Gastroesophageal sphincter (tissue), 4 donors: ENCODE measurements at regions not wholly inside any gene's neighbourhood (a gene's known extent, or its start where the extent isn't known, plus 50 kb on each side); places are given as distances from the start of the nearest gene placed in this dataset.

ENCODE experiments used
- ATAC-seq: fragments of 150-250 bp; one replicate; pipeline ENCODE4 v1.9.1; 2016; ENCODE audit warnings: mild to moderate bottlenecking, moderate library complexity
- H3K27ac ChIP-seq, 4 donors: fragments of 200-600 bp; sonication (generic) in 3 of 4; 1 replicate in 3 of 4; 2 replicates in 1 of 4; pipeline ENCODE4 v1.5.1; 2016 to 2019
- H3K27me3 ChIP-seq: fragments of 200-600 bp; sonication (generic); one replicate; pipeline ENCODE4 v1.5.1; 2019
- H3K36me3 ChIP-seq, 2 donors: fragments of 200-600 bp; sonication (generic); one replicate each; pipeline ENCODE4 v1.5.1; 2019; ENCODE audit warnings: control low read depth in 1 of 2
- H3K4me1 ChIP-seq, 3 donors: fragments of 200-600 bp; sonication (generic); 1 replicate in 2 of 3; 2 replicates in 1 of 3; pipeline ENCODE4 v1.5.1; 2016 to 2019; ENCODE audit warnings: control low read depth in 2 of 3
- H3K4me3 ChIP-seq, 2 donors: fragments of 200-600 bp; sonication (generic); one replicate each; pipeline ENCODE4 v1.5.1; 2019; ENCODE audit warnings: mild to moderate bottlenecking in 1 of 2, moderate library complexity in 1 of 2
- H3K9me3 ChIP-seq, 3 donors: fragments of 200-600 bp; sonication (generic); one replicate each; pipeline ENCODE4 v1.5.1; 2017 to 2019; ENCODE audit warnings: control low read depth in 2 of 3
- EP300 ChIP-seq: sonication (generic); formaldehyde crosslinking; IDR thresholded peaks from one replicate; pipeline ENCODE4 v1.6.1; 2017; ENCODE audit warnings: antibody characterized with exemption, mild to moderate bottlenecking
- POLR2A ChIP-seq, 2 donors: fragments of 450-650 bp; IDR thresholded peaks; one replicate each; pipeline ENCODE4 v1.6.1; 2017; ENCODE audit warnings: antibody characterized with exemption in 2 of 2, mild to moderate bottlenecking in 2 of 2, moderate library complexity in 1 of 2
- POLR2AphosphoS5 ChIP-seq: sonication (generic); formaldehyde crosslinking; IDR thresholded peaks from one replicate; pipeline ENCODE4 v1.6.1; 2017; ENCODE audit warnings: antibody characterized with exemption
- WGBS, 2 donors: methylation state at CpG; one replicate each; pipeline ENCODE4 v1.1.5; 2018; ENCODE audit warnings: low coverage in 1 of 2; 5-methylcytosine and 5-hydroxymethylcytosine counted together
- TF ChIP-seq, protein P1 (sequence below), 4 experiments: fragments of 200-600 bp in 2 of 4; fragments of 450-650 bp in 2 of 4; sonication (generic) in 1 of 4; IDR thresholded peaks; one replicate each; pipeline ENCODE4 v1.5.1; 2017 to 2019; ENCODE audit warnings: antibody characterized with exemption in 4 of 4, mild to moderate bottlenecking in 2 of 4, moderate library complexity in 2 of 4

- no peaks in the 10 kb centered on the region for H3K36me3 ChIP-seq
- 88 to 100% methylated on average over 2 to 5 of the region's 11 CpGs for WGBS, 2 donors
- TF ChIP-seq POLR2A (IDR thresholded peaks at IDR 0.05) = no peak
- TF ChIP-seq EP300 = no peak
- TF ChIP-seq, protein P1, sequence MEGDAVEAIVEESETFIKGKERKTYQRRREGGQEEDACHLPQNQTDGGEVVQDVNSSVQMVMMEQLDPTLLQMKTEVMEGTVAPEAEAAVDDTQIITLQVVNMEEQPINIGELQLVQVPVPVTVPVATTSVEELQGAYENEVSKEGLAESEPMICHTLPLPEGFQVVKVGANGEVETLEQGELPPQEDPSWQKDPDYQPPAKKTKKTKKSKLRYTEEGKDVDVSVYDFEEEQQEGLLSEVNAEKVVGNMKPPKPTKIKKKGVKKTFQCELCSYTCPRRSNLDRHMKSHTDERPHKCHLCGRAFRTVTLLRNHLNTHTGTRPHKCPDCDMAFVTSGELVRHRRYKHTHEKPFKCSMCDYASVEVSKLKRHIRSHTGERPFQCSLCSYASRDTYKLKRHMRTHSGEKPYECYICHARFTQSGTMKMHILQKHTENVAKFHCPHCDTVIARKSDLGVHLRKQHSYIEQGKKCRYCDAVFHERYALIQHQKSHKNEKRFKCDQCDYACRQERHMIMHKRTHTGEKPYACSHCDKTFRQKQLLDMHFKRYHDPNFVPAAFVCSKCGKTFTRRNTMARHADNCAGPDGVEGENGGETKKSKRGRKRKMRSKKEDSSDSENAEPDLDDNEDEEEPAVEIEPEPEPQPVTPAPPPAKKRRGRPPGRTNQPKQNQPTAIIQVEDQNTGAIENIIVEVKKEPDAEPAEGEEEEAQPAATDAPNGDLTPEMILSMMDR (IDR thresholded peaks at IDR 0.05) = no peak
- no peak for TF ChIP-seq POLR2AphosphoS5
- no peaks in the 10 kb centered on the region for H3K9me3 ChIP-seq
- H3K27me3 ChIP-seq = no peaks in the 10 kb centered on the region
- no peak for ATAC-seq
- H3K4me3 ChIP-seq = no peak overlapping the region
- no peaks in the 10 kb centered on the region for H3K4me1 ChIP-seq
- H3K27ac ChIP-seq = no peak overlapping the region
Measured at GRCh38 chr18:10182009-10182624, 268.3 kb downstream of the VAPA start.

- no peaks in the 10 kb centered on the region for H3K36me3 ChIP-seq
- no peaks in the 10 kb centered on the region for H3K27me3 ChIP-seq
- no peak for TF ChIP-seq EP300
- no peak for TF ChIP-seq POLR2AphosphoS5
- TF ChIP-seq, protein P1 (IDR thresholded peaks at IDR 0.05) = no peak
- TF ChIP-seq POLR2A (IDR thresholded peaks at IDR 0.05) = no peak
- H3K4me3 ChIP-seq = no peak overlapping the region
- 49 to 96% methylated on average over 3 of the region's 3 CpGs for WGBS, 2 donors
- H3K4me1 ChIP-seq = peaks cover 0 to 7% (median 0%) of the 10 kb centered on the region in 3 donors
- ATAC-seq = no peak
- H3K9me3 ChIP-seq = no peaks in the 10 kb centered on the region
- H3K27ac ChIP-seq = no peak overlapping the region
Measured at GRCh38 chr18:10184776-10185175, 269.7 kb upstream of the APCDD1 start.

- H3K36me3 ChIP-seq = no peaks in the 10 kb centered on the region
- no peak for TF ChIP-seq POLR2A (IDR thresholded peaks at IDR 0.05)
- TF ChIP-seq POLR2AphosphoS5 = no peak
- TF ChIP-seq, protein P1 (IDR thresholded peaks at IDR 0.05) = no peak
- TF ChIP-seq EP300 = no peak
- no peaks in the 10 kb centered on the region for H3K27me3 ChIP-seq
- peak; percentile 46 for ATAC-seq
- no peak overlapping the region for H3K4me3 ChIP-seq
- 56 to 68% methylated on average over 7 of the region's 10 CpGs for WGBS, 2 donors
- no peak overlapping the region for H3K27ac ChIP-seq
- H3K9me3 ChIP-seq = no peaks in the 10 kb centered on the region
- H3K4me1 ChIP-seq = peaks cover 0 to 9% (median 0%) of the 10 kb centered on the region in 3 donors
Measured at GRCh38 chr18:10188971-10189810, 265.2 kb upstream of the APCDD1 start.

- Histone ChIP-seq H3K36me3 (no peaks in the 10 kb centered on the region), H3K27ac (no peak overlapping the region)
- no peak for ATAC-seq
Measured at GRCh38 chr18:10190564-10190963, 263.9 kb upstream of the APCDD1 start.

More at GRCh38 chr18:10190564-10190963, 263.9 kb upstream of the APCDD1 start:
- no peaks in the 10 kb centered on the region for H3K27me3 ChIP-seq
- no peaks in the 10 kb centered on the region for H3K9me3 ChIP-seq
- TF ChIP-seq EP300 (no peak), POLR2A (IDR thresholded peaks at IDR 0.05) (no peak), POLR2AphosphoS5 (no peak)
- TF ChIP-seq, protein P1 (IDR thresholded peaks at IDR 0.05) = no peak
- H3K4me3 ChIP-seq = no peak overlapping the region
- WGBS, 2 donors = 92 to 96% methylated on average over 4 of the region's 4 CpGs
- H3K4me1 ChIP-seq = peaks cover 0 to 9% (median 0%) of the 10 kb centered on the region in 3 donors
